ENCODE measurements at regions not wholly inside any gene's neighbourhood (a gene's known extent, or its start where the extent isn't known, plus 50 kb on each side); places are given as distances from the start of the nearest gene placed in this dataset.

- TF ChIP-seq CTCF (IDR thresholded peaks at IDR 0.05) = no peak
- no peak for TF ChIP-seq EP300 (IDR thresholded peaks at IDR 0.05)
- TF ChIP-seq POLR2AphosphoS5 (IDR thresholded peaks at IDR 0.05) = no peak
Observed at GRCh38 chr2:18829251-18829902, 240.0 kb upstream of the NT5C1B start.

Data from suprapubic skin (tissue), 4 donors.